DOHH2 (cell line): ENCODE measurements at regions not wholly inside any gene's neighbourhood (a gene's known extent, or its start where the extent isn't known, plus 50 kb on each side); places are given as distances from the start of the nearest gene placed in this dataset.

Experiments
- H3F3A ChIP-seq: fragments of 200-600 bp; sonication (generic), shearing (Covaris generic); 2 replicates; pipeline ENCODE4 v1.6.0; 2016; ENCODE audit warnings: antibody characterized with exemption, mild to moderate bottlenecking; ENCODE audit not compliant: control insufficient read depth, insufficient read depth
- H3K27ac ChIP-seq: fragments of 200-600 bp; sonication (generic); 2 replicates; pipeline ENCODE4 v1.5.1; 2014; ENCODE audit warnings: low read depth, mild to moderate bottlenecking, low read length, moderate library complexity
- H3K27me3 ChIP-seq: fragments of 200-600 bp; sonication (generic); 2 replicates; pipeline ENCODE4 v1.6.1; 2014; ENCODE audit warnings: mild to moderate bottlenecking, low read length, mixed read lengths; ENCODE audit not compliant: control insufficient read depth
- H3K36me3 ChIP-seq: fragments of 200-600 bp; sonication (generic); 2 replicates; pipeline ENCODE4 v1.6.1; 2014; ENCODE audit warnings: mild to moderate bottlenecking, low read length, moderate library complexity, mixed read lengths; ENCODE audit not compliant: control insufficient read depth
- H3K4me1 ChIP-seq: fragments of 200-600 bp; sonication (generic); 2 replicates; pipeline ENCODE4 v1.6.1; 2014; ENCODE audit warnings: mild to moderate bottlenecking, low read length, mixed read lengths; ENCODE audit not compliant: control insufficient read depth
- H3K4me2 ChIP-seq: fragments of 200-600 bp; sonication (generic); 2 replicates; pipeline ENCODE4 v1.6.0; 2014; ENCODE audit warnings: mild to moderate bottlenecking, low read length, moderate library complexity
- H3K4me3 ChIP-seq: fragments of 200-600 bp; sonication (generic); 2 replicates; pipeline ENCODE4 v1.5.1; 2014; ENCODE audit warnings: mild to moderate bottlenecking, low read length, mixed read lengths
- H3K79me2 ChIP-seq: fragments of 200-600 bp; sonication (generic); 2 replicates; pipeline ENCODE4 v1.6.1; 2014; ENCODE audit warnings: mild to moderate bottlenecking, low read length, mixed read lengths; ENCODE audit not compliant: control insufficient read depth
- H3K9me2 ChIP-seq: fragments of 200-600 bp; sonication (generic); replicated peaks from 2 replicates; pipeline ENCODE4 v1.6.1; 2014; ENCODE audit warnings: mild to moderate bottlenecking, low read length, mixed read lengths; ENCODE audit not compliant: control insufficient read depth
- H3K9me3 ChIP-seq: fragments of 200-600 bp; sonication (generic); 2 replicates; pipeline ENCODE4 v1.6.1; 2014; ENCODE audit warnings: antibody characterized with exemption, low read length, mixed read lengths; ENCODE audit not compliant: control insufficient read depth, insufficient read depth
- H4K20me1 ChIP-seq: fragments of 200-600 bp; sonication (generic); 2 replicates; pipeline ENCODE4 v1.6.0; 2014; ENCODE audit warnings: low read depth, mild to moderate bottlenecking, antibody characterized with exemption, low read length, moderate library complexity; ENCODE audit not compliant: control insufficient read depth, insufficient read depth
- CTCF ChIP-seq: fragments of 200-600 bp; sonication (generic); IDR thresholded peaks from one replicate; pipeline ENCODE4 v1.5.1; 2014; ENCODE audit warnings: antibody characterized with exemption, mild to moderate bottlenecking, low read depth, low read length; ENCODE audit not compliant: poor library complexity, severe bottlenecking
- EZH2phosphoT487 ChIP-seq: fragments of 200-600 bp; sonication (generic); IDR thresholded peaks from 2 replicates; pipeline ENCODE4 v1.6.1; 2017; ENCODE audit warnings: borderline replicate concordance, mild to moderate bottlenecking, antibody characterized with exemption, low read length, moderate library complexity, mixed read lengths

- Histone ChIP-seq H3K9me2 (no peaks in the 10 kb centered on the region), H3K27ac (no peak overlapping the region), H3K4me1 (no peaks in the 10 kb centered on the region), H3K4me2 (no peak overlapping the region), H3K4me3 (no peak overlapping the region), H3K27me3 (no peaks in the 10 kb centered on the region), H3K79me2 (no peaks in the 10 kb centered on the region), H4K20me1 (no peaks in the 10 kb centered on the region), H3F3A (no peaks in the 10 kb centered on the region), H3K9me3 (no peaks in the 10 kb centered on the region), H3K36me3 (no peaks in the 10 kb centered on the region)
- TF ChIP-seq CTCF (no peak), EZH2phosphoT487 (no peak)
These were observed 1098.3 kb downstream of the NAALADL2 start for GRCh38 chr3:175957427-175957826.

- no peaks in the 10 kb centered on the region for H3K27me3 ChIP-seq
- no peaks in the 10 kb centered on the region for H3K4me1 ChIP-seq
- H3K9me2 ChIP-seq: no peaks in the 10 kb centered on the region
- no peak overlapping the region for H3K27ac ChIP-seq
- H3F3A ChIP-seq: no peaks in the 10 kb centered on the region
- H3K4me3 ChIP-seq: no peak overlapping the region
- H3K36me3 ChIP-seq: no peaks in the 10 kb centered on the region
- no peaks in the 10 kb centered on the region for H3K79me2 ChIP-seq
- no peak overlapping the region for H3K4me2 ChIP-seq
- TF ChIP-seq CTCF (no peak), EZH2phosphoT487 (no peak)
- no peaks in the 10 kb centered on the region for H3K9me3 ChIP-seq
- no peaks in the 10 kb centered on the region for H4K20me1 ChIP-seq
These were observed 1097.8 kb downstream of the NAALADL2 start for GRCh38 chr3:175956964-175957363.

GRCh38 chr3:175951047-175951694 is 1092.0 kb downstream of the NAALADL2 start:
- Histone ChIP-seq H3K4me2 (no peak overlapping the region), H4K20me1 (no peaks in the 10 kb centered on the region), H3F3A (no peaks in the 10 kb centered on the region), H3K4me3 (no peak overlapping the region), H3K9me2 (no peaks in the 10 kb centered on the region), H3K36me3 (no peaks in the 10 kb centered on the region), H3K9me3 (no peaks in the 10 kb centered on the region), H3K4me1 (no peaks in the 10 kb centered on the region), H3K79me2 (no peaks in the 10 kb centered on the region), H3K27me3 (no peaks in the 10 kb centered on the region), H3K27ac (no peak overlapping the region)
- no peak for TF ChIP-seq CTCF
- no peak for TF ChIP-seq EZH2phosphoT487

GRCh38 chr3:175948041-175948440 is 1088.9 kb downstream of the NAALADL2 start:
- H3K4me2 ChIP-seq: no peak overlapping the region
- H4K20me1 ChIP-seq: no peaks in the 10 kb centered on the region
- no peak for TF ChIP-seq EZH2phosphoT487
- TF ChIP-seq CTCF: no peak
- no peaks in the 10 kb centered on the region for H3F3A ChIP-seq
- no peaks in the 10 kb centered on the region for H3K9me2 ChIP-seq
- H3K27ac ChIP-seq: no peak overlapping the region
- H3K79me2 ChIP-seq: no peaks in the 10 kb centered on the region
- H3K9me3 ChIP-seq: no peaks in the 10 kb centered on the region
- no peaks in the 10 kb centered on the region for H3K36me3 ChIP-seq
- no peaks in the 10 kb centered on the region for H3K4me1 ChIP-seq
- H3K4me3 ChIP-seq: no peak overlapping the region
- H3K27me3 ChIP-seq: no peaks in the 10 kb centered on the region
